ENCODE measurements at regions not wholly inside any gene's neighbourhood (a gene's known extent, or its start where the extent isn't known, plus 50 kb on each side); places are given as distances from the start of the nearest gene placed in this dataset.

GRCh38 chr3:40867797-40868196, 331.5 kb upstream of the CTNNB1 start:
- Histone ChIP-seq H3K9me3 (replicated peaks; ENCODE audit: control insufficient read depth, insufficient read depth, low read depth, low read length) (no peaks in the 10 kb centered on the region), H3K4me3 (no peak overlapping the region), H3K36me3 (ENCODE audit: control insufficient read depth, insufficient read depth, low read length) (no peaks in the 10 kb centered on the region), H3K27ac (ENCODE audit: extremely low read depth, low read depth, low read length) (no peak overlapping the region), H3K4me2 (ENCODE audit: insufficient read depth, low read length) (no peak overlapping the region), H3K79me2 (ENCODE audit: control insufficient read depth, insufficient read depth, low read length) (no peaks in the 10 kb centered on the region), H2AFZ (ENCODE audit: low read depth, low read length) (no peak overlapping the region), H3K9me1 (ENCODE audit: control insufficient read depth, insufficient read depth, low read length) (no peaks in the 10 kb centered on the region), H3K27me3 (ENCODE audit: control insufficient read depth in 2 of 2, insufficient read depth in 2 of 2, low read length in 2 of 2) (0 out of 5 replicates have a peak, but pooled peaks cover 0 to 4% of the 10 kb centered on the region in 2 experiments), H4K20me1 (replicated peaks; ENCODE audit: control insufficient read depth, insufficient read depth, low read length) (no peaks in the 10 kb centered on the region), H3K4me1 (replicated peaks in 1 of 2; ENCODE audit: control insufficient read depth in 2 of 2, insufficient read depth in 2 of 2, low read length in 2 of 2) (no peaks in the 10 kb centered on the region; a peak in 1 of 5 replicates), H3K9ac (ENCODE audit: insufficient read depth in 1 of 2, low read depth in 2 of 2, low read length in 2 of 2) (no peak overlapping the region)
- no peak for DNase-seq (ENCODE audit: extremely low read depth in 1 of 4, low spot score in 3 of 4)
- no peak for TF ChIP-seq HDGF (IDR thresholded peaks at IDR 0.05)
- no peak for TF ChIP-seq SNAPC5 (CRISPR knock-in tag; IDR thresholded peaks at IDR 0.05)
- TF ChIP-seq CREB5 (CRISPR knock-in tag; IDR thresholded peaks at IDR 0.05) = no peak
- TF ChIP-seq SAFB2 (IDR thresholded peaks at IDR 0.05; ENCODE audit: borderline replicate concordance, low read depth, low read length, severe bottlenecking) = no peak
- TF ChIP-seq, protein P1, sequence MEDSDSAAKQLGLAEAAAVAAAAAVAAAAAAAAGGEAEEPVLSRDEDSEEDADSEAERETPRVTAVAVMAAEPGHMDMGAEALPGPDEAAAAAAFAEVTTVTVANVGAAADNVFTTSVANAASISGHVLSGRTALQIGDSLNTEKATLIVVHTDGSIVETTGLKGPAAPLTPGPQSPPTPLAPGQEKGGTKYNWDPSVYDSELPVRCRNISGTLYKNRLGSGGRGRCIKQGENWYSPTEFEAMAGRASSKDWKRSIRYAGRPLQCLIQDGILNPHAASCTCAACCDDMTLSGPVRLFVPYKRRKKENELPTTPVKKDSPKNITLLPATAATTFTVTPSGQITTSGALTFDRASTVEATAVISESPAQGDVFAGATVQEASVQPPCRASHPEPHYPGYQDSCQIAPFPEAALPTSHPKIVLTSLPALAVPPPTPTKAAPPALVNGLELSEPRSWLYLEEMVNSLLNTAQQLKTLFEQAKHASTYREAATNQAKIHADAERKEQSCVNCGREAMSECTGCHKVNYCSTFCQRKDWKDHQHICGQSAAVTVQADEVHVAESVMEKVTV (CRISPR knock-in tag; IDR thresholded peaks at IDR 0.05) = no peak
- no peak for TF ChIP-seq MNT (conservative IDR thresholded peaks at IDR 0.05)
- TF ChIP-seq ELF1 (tag; IDR thresholded peaks at IDR 0.05) = no peak
- no peak for TF ChIP-seq FUS (optimal IDR thresholded peaks at IDR 0.05; ENCODE audit: low read depth, low read length)
- TF ChIP-seq ZNF3 (CRISPR knock-in tag; IDR thresholded peaks at IDR 0.05) = no peak
- no peak for TF ChIP-seq ZNF79 (CRISPR knock-in tag; IDR thresholded peaks at IDR 0.05; ENCODE audit: low read depth)
- TF ChIP-seq, protein P2, sequence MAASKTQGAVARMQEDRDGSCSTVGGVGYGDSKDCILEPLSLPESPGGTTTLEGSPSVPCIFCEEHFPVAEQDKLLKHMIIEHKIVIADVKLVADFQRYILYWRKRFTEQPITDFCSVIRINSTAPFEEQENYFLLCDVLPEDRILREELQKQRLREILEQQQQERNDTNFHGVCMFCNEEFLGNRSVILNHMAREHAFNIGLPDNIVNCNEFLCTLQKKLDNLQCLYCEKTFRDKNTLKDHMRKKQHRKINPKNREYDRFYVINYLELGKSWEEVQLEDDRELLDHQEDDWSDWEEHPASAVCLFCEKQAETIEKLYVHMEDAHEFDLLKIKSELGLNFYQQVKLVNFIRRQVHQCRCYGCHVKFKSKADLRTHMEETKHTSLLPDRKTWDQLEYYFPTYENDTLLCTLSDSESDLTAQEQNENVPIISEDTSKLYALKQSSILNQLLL (CRISPR knock-in tag; IDR thresholded peaks at IDR 0.05; ENCODE audit: borderline replicate concordance) = no peak
- BruUV-seq (replicated peaks) = no TSS peak
- no peak for FAIRE-seq
- 2% methylated on average over 3 of the region's 3 CpGs for WGBS (ENCODE audit: insufficient coverage, low coverage, missing lambda C conversion rate)
- ChIA-PET POLR2A (interaction anchor here (1.2 kb wide), 1 partner anchor 787 kb away, joined by 3 read pairs; no protein-coding TSS in a partner anchor), CTCF (ENCODE audit: low intra/inter-chr PET ratio) (no interaction called here)
- no peak for ATAC-seq
- in situ Hi-C loops (cut with MboI) (no loop called here), intact Hi-C loops (cut with micrococcal nuclease) (no loop called here)
